ENCODE measurements at regions not wholly inside any gene's neighbourhood (a gene's known extent, or its start where the extent isn't known, plus 50 kb on each side); places are given as distances from the start of the nearest gene placed in this dataset.

GRCh38 chr18:77984833-77985232 is 735.2 kb downstream of the GALR1 start:
- no peak for DNase-seq (ENCODE audit: low read depth)

- DNase-seq (ENCODE audit: low read depth) = no peak
These were observed 736.1 kb downstream of the GALR1 start for GRCh38 chr18:77985526-77986281.

GRCh38 chr18:77990131-77990530 is 740.5 kb downstream of the GALR1 start:
- DNase-seq (ENCODE audit: low read depth) = no peak

- no peak for DNase-seq (ENCODE audit: low read depth)
These were observed 741.3 kb downstream of the GALR1 start for GRCh38 chr18:77990901-77991300.

- no peak for DNase-seq (ENCODE audit: low read depth)
These were observed 742.4 kb downstream of the GALR1 start for GRCh38 chr18:77992057-77992456.

GRCh38 chr18:77993188-77993981 is 743.7 kb downstream of the GALR1 start:
- no peak for DNase-seq (ENCODE audit: low read depth)

GRCh38 chr18:77995593-77995992 is 745.9 kb downstream of the GALR1 start:
- DNase-seq (ENCODE audit: low read depth) = no peak

GRCh38 chr18:77996737-77997136 is 747.1 kb downstream of the GALR1 start:
- no peak for DNase-seq (ENCODE audit: low read depth)

GRCh38 chr18:78001811-78002210 is 752.2 kb downstream of the GALR1 start:
- DNase-seq (ENCODE audit: low read depth) = no peak

- no peak for DNase-seq (ENCODE audit: low read depth)
These were observed 756.5 kb downstream of the GALR1 start for GRCh38 chr18:78006006-78006773.

GRCh38 chr18:78006774-78007260 is 757.2 kb downstream of the GALR1 start:
- DNase-seq (ENCODE audit: low read depth) = no peak

- no peak for DNase-seq (ENCODE audit: low read depth)
These were observed 760.7 kb downstream of the GALR1 start for GRCh38 chr18:78010363-78010762.

GRCh38 chr18:78017869-78018268 is 768.2 kb downstream of the GALR1 start:
- DNase-seq (ENCODE audit: low read depth) = no peak

- DNase-seq (ENCODE audit: low read depth) = no peak
These were observed 771.5 kb downstream of the GALR1 start for GRCh38 chr18:78021196-78021595.

- no peak for DNase-seq (ENCODE audit: low read depth)
These were observed 781.9 kb downstream of the GALR1 start for GRCh38 chr18:78031589-78031988.

GRCh38 chr18:78031991-78032390 is 782.3 kb downstream of the GALR1 start:
- no peak for DNase-seq (ENCODE audit: low read depth)

- no peak for DNase-seq (ENCODE audit: low read depth)
These were observed 782.9 kb downstream of the GALR1 start for GRCh38 chr18:78032574-78032973.

GRCh38 chr18:78034755-78035154 is 785.1 kb downstream of the GALR1 start:
- no peak for DNase-seq (ENCODE audit: low read depth)

- DNase-seq (ENCODE audit: low read depth) = no peak
These were observed 791.6 kb downstream of the GALR1 start for GRCh38 chr18:78041218-78041617.

- no peak for DNase-seq (ENCODE audit: low read depth)
These were observed 797.0 kb downstream of the GALR1 start for GRCh38 chr18:78046631-78047030.

- no peak for DNase-seq (ENCODE audit: low read depth)
These were observed 799.6 kb downstream of the GALR1 start for GRCh38 chr18:78049281-78049680.

GRCh38 chr18:78054801-78055200 is 805.2 kb downstream of the GALR1 start:
- DNase-seq (ENCODE audit: low read depth) = no peak

Measured in forelimb muscle (tissue), 1 donor.